HFFc6 (cell line): ENCODE measurements at regions not wholly inside any gene's neighbourhood (a gene's known extent, or its start where the extent isn't known, plus 50 kb on each side); places are given as distances from the start of the nearest gene placed in this dataset.

Experiments used
- DNase-seq: peaks from one replicate; pipeline ENCODE4 v3.0.0-alpha.2; 2018
- H3K27ac Mint-ChIP-seq: 2 replicates; pipeline ENCODE4 v1.8.0; 2020; ENCODE audit warnings: mild to moderate bottlenecking, mixed read lengths
- H3K27me3 Mint-ChIP-seq: 2 replicates; pipeline ENCODE4 v1.8.0; 2021; ENCODE audit warnings: mild to moderate bottlenecking, moderate library complexity, mixed read lengths; ENCODE audit not compliant: insufficient read depth
- H3K36me3 Mint-ChIP-seq: 2 replicates; pipeline ENCODE4 v1.8.0; 2021; ENCODE audit warnings: low read depth, mixed read lengths
- H3K4me1 Mint-ChIP-seq: 2 replicates; pipeline ENCODE4 v1.8.0; 2020; ENCODE audit warnings: low read depth, mixed read lengths
- H3K4me3 Mint-ChIP-seq: 2 replicates; pipeline ENCODE4 v1.8.0; 2020; ENCODE audit warnings: mild to moderate bottlenecking, moderate library complexity, mixed read lengths
- H3K9me3 Mint-ChIP-seq: 2 replicates; pipeline ENCODE4 v1.8.0; 2020; ENCODE audit warnings: mild to moderate bottlenecking, mixed read lengths
- CTCF ChIP-seq: fragments of 200-600 bp; sonication (generic); IDR thresholded peaks from 2 replicates; pipeline ENCODE4 v1.5.0; 2021; ENCODE audit warnings: antibody characterized with exemption, mild to moderate bottlenecking

GRCh38 chr12:18857656-18858055 is 119.7 kb downstream of the CAPZA3 start:
- Mint-ChIP-seq H3K27me3 (peaks cover 2% of the 10 kb centered on the region), H3K4me1 (no peaks in the 10 kb centered on the region), H3K4me3 (no peak overlapping the region), H3K9me3 (no peaks in the 10 kb centered on the region), H3K36me3 (no peaks in the 10 kb centered on the region), H3K27ac (no peak overlapping the region)
- no peak for TF ChIP-seq CTCF
- no peak for DNase-seq

DNA sequence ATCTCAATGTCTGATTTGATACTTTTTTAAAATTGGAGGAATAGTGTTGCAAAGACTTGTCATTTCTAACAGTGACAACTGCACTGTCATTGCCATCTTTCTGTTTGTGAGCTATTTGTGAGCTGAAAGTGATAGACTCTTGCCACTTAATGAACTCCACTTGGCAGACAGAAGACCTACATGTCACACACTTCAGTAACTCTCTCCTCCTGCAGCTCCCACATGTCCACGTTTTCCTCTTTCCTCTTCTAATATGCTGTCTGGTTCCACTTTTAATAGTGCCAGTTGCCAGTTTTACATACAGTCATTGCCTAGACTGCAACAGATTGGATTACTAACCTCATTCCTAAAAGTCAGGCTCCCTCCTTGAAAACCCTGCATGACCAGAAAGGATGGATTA is 121.5 kb downstream of the CAPZA3 start:
- TF ChIP-seq CTCF, result no peak
- Mint-ChIP-seq H3K36me3 (no peaks in the 10 kb centered on the region), H3K4me1 (no peaks in the 10 kb centered on the region), H3K9me3 (no peaks in the 10 kb centered on the region), H3K4me3 (no peak overlapping the region), H3K27me3 (peaks cover 2% of the 10 kb centered on the region), H3K27ac (no peak overlapping the region)
- no peak for DNase-seq

DNA sequence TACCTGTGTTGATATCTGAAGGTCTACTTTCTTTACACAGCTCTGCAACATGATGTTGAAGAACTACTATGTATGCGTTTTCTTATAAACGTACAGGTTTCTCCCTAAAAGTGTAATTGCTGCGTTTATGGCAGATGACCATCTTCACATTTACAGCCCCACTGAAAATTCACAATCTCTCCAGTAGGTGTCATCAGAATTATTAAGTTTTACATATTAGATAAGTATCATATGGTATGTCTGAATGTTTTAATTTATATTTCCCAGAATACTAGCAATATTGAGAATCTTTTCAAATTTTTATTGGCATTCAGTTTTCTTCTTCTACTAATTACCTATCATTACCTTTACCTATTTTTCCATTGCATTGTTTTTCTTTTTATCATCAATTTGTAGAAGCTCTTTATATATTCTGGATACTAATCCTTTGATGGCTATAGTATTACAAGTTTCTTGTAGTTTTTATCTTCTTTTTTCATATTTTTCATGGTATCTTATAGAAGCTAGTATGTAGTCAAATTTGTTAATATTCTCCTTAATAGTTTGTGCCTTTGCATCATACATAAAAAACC is 123.5 kb downstream of the CAPZA3 start:
- H3K27ac Mint-ChIP-seq, result no peak overlapping the region
- peak; percentile 81 for TF ChIP-seq CTCF
- no peak for DNase-seq
- no peak overlapping the region for H3K4me3 Mint-ChIP-seq
- peaks cover 2% of the 10 kb centered on the region for H3K27me3 Mint-ChIP-seq
- no peaks in the 10 kb centered on the region for H3K9me3 Mint-ChIP-seq
- H3K36me3 Mint-ChIP-seq, result no peaks in the 10 kb centered on the region
- peaks cover 15% of the 10 kb centered on the region for H3K4me1 Mint-ChIP-seq

- TF ChIP-seq CTCF, result no peak
- Mint-ChIP-seq H3K27ac (no peak overlapping the region), H3K4me1 (peaks cover 24% of the 10 kb centered on the region), H3K27me3 (peaks cover 2% of the 10 kb centered on the region; the same call in 1 of the 2 replicates), H3K9me3 (no peaks in the 10 kb centered on the region), H3K4me3 (no peak overlapping the region), H3K36me3 (no peaks in the 10 kb centered on the region)
- no peak for DNase-seq
Measured at GRCh38 chr12:18863769-18864500, 126.0 kb downstream of the CAPZA3 start.

DNA sequence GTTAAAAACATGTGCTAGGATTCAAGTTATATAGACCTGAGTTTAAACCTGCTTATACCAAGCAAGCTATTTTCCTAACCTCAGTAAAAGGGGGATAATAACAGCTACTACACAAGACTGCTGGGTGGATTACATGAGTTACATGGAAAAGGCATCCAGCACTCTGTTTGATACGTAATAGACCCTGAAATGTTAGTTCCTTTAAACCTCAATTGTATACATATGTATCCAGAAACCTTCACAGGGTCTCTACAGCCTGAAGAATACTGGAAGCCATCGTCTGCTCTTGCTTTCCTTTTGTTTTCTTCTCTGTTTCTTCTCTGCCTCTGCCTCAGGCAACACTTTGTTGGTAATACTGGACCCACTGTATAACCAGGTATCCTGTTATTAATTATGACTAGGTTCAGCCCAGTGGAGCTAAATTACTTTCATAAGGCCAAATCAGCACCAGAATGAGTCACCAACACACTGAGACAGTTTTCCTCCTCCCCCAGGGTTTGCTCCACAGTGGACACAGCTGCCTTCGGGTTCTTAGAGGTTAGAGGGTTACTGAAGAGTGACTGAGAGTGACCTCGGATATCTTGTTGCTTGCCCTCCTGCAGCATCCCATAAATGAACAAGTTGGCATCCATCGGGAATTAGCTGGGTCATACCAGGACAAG is 127.1 kb downstream of the CAPZA3 start:
- peak overlapping the region; percentile 79 for H3K4me3 Mint-ChIP-seq
- DNase-seq, result peak; percentile 55
- TF ChIP-seq CTCF, result no peak
- H3K9me3 Mint-ChIP-seq, result no peaks in the 10 kb centered on the region
- peaks cover 2% of the 10 kb centered on the region; the same call in 1 of the 2 replicates for H3K27me3 Mint-ChIP-seq
- peaks cover 29% of the 10 kb centered on the region for H3K4me1 Mint-ChIP-seq
- H3K27ac Mint-ChIP-seq, result peak overlapping the region; percentile 68
- no peaks in the 10 kb centered on the region for H3K36me3 Mint-ChIP-seq
